HG02973 (cell line): ENCODE measurements at regions not wholly inside any gene's neighbourhood (a gene's known extent, or its start where the extent isn't known, plus 50 kb on each side); places are given as distances from the start of the nearest gene placed in this dataset.
"Not testable (repeated sequence)": the region's sequence is repeated elsewhere in the genome, so short reads cannot be mapped to it uniquely, and the experiment has no call there.

Experiments used
- ATAC-seq: cut with Tn5 transposase; IDR thresholded peaks from one replicate; pipeline ENCODE4 v1.9.1; 2021; ENCODE audit warnings: moderate library complexity; ENCODE audit not compliant: unreplicated experiment

GRCh38 chr7:110519851-110520250, 571.1 kb upstream of the LRRN3 start:
- no peak for ATAC-seq

- ATAC-seq, result no peak
Measured at GRCh38 chr7:110521357-110521911, 569.5 kb upstream of the LRRN3 start.

GRCh38 chr7:110522061-110522760, 568.7 kb upstream of the LRRN3 start:
- no peak for ATAC-seq

GRCh38 chr7:110522761-110523200, 568.1 kb upstream of the LRRN3 start:
- ATAC-seq, result no peak

GRCh38 chr7:110529175-110529574, 561.8 kb upstream of the LRRN3 start:
- no peak for ATAC-seq

- no peak for ATAC-seq
Measured at GRCh38 chr7:110531186-110531585, 559.7 kb upstream of the LRRN3 start.

GRCh38 chr7:110534241-110534931, 556.5 kb upstream of the LRRN3 start:
- no peak for ATAC-seq

GRCh38 chr7:110539216-110539615, 551.7 kb upstream of the LRRN3 start:
- ATAC-seq, result no peak

- ATAC-seq, result no peak
Measured at GRCh38 chr7:110541962-110542361, 549.0 kb upstream of the LRRN3 start.

- no peak for ATAC-seq
Measured at GRCh38 chr7:110544194-110544593, 546.7 kb upstream of the LRRN3 start.

- ATAC-seq, result no peak
Measured at GRCh38 chr7:110548372-110548771, 542.6 kb upstream of the LRRN3 start.

- ATAC-seq, result no peak
Measured at GRCh38 chr7:110557136-110557535, 533.8 kb upstream of the LRRN3 start.

GRCh38 chr7:110563286-110563685, 527.6 kb upstream of the LRRN3 start:
- ATAC-seq, result not testable (repeated sequence)

- ATAC-seq, result no peak
Measured at GRCh38 chr7:110564246-110564645, 526.7 kb upstream of the LRRN3 start.

- no peak for ATAC-seq
Measured at GRCh38 chr7:110568388-110568787, 522.5 kb upstream of the LRRN3 start.

- ATAC-seq, result no peak
Measured at GRCh38 chr7:110568932-110569331, 522.0 kb upstream of the LRRN3 start.

GRCh38 chr7:110569486-110570205, 521.3 kb upstream of the LRRN3 start:
- ATAC-seq, result no peak

GRCh38 chr7:110573862-110574528, 516.9 kb upstream of the LRRN3 start:
- ATAC-seq, result no peak

- ATAC-seq, result no peak
Measured at GRCh38 chr7:110587294-110587693, 503.6 kb upstream of the LRRN3 start.

- ATAC-seq, result no peak
Measured at GRCh38 chr7:110590415-110590814, 500.5 kb upstream of the LRRN3 start.

GRCh38 chr7:110591341-110591740, 499.6 kb upstream of the LRRN3 start:
- ATAC-seq, result no peak
